ENCODE measurements at regions not wholly inside any gene's neighbourhood (a gene's known extent, or its start where the extent isn't known, plus 50 kb on each side); places are given as distances from the start of the nearest gene placed in this dataset.
"Not testable (repeated sequence)": the region's sequence is repeated elsewhere in the genome, so short reads cannot be mapped to it uniquely, and the experiment has no call there.

- H3K9me3 ChIP-seq (ENCODE audit: control insufficient read depth, insufficient read depth, low read length); H3K36me3 ChIP-seq (ENCODE audit: insufficient read depth, low read length); H3K4me1 ChIP-seq (ENCODE audit: insufficient read depth, low read length): not testable (repeated sequence)
Measured at GRCh38 chr5:53268241-53268640, 158.7 kb upstream of the MOCS2 start.

GRCh38 chr5:53275666-53276065 is 166.1 kb upstream of the MOCS2 start:
- Histone ChIP-seq H3K4me1 (ENCODE audit: insufficient read depth, low read length) (no peaks in the 10 kb centered on the region), H3K9me3 (ENCODE audit: control insufficient read depth, insufficient read depth, low read length) (no peaks in the 10 kb centered on the region), H3K36me3 (ENCODE audit: insufficient read depth, low read length) (no peaks in the 10 kb centered on the region), H3K9ac (ENCODE audit: low read depth, low read length) (no peak overlapping the region)

More at GRCh38 chr5:53268241-53268640, 158.7 kb upstream of the MOCS2 start:
- H3K9ac ChIP-seq (ENCODE audit: low read depth, low read length), result not testable (repeated sequence)

GRCh38 chr5:53276825-53277224 is 167.3 kb upstream of the MOCS2 start:
- Histone ChIP-seq H3K4me1 (ENCODE audit: insufficient read depth, low read length) (no peaks in the 10 kb centered on the region), H3K9me3 (ENCODE audit: control insufficient read depth, insufficient read depth, low read length) (no peaks in the 10 kb centered on the region), H3K36me3 (ENCODE audit: insufficient read depth, low read length) (no peaks in the 10 kb centered on the region), H3K9ac (ENCODE audit: low read depth, low read length) (no peak overlapping the region)

- H3K4me1 ChIP-seq (ENCODE audit: insufficient read depth, low read length), result no peaks in the 10 kb centered on the region
- H3K9ac ChIP-seq (ENCODE audit: low read depth, low read length), result no peak overlapping the region
- H3K36me3 ChIP-seq (ENCODE audit: insufficient read depth, low read length), result no peaks in the 10 kb centered on the region
- H3K9me3 ChIP-seq (ENCODE audit: control insufficient read depth, insufficient read depth, low read length), result no peaks in the 10 kb centered on the region
Measured at GRCh38 chr5:53277491-53277890, 167.9 kb upstream of the MOCS2 start.

- Histone ChIP-seq H3K36me3 (ENCODE audit: insufficient read depth, low read length) (no peaks in the 10 kb centered on the region), H3K4me1 (ENCODE audit: insufficient read depth, low read length) (no peaks in the 10 kb centered on the region), H3K9ac (ENCODE audit: low read depth, low read length) (no peak overlapping the region), H3K9me3 (ENCODE audit: control insufficient read depth, insufficient read depth, low read length) (no peaks in the 10 kb centered on the region)
Measured at GRCh38 chr5:53287573-53287972, 178.0 kb upstream of the MOCS2 start.

GRCh38 chr5:53288511-53288910 is 179.0 kb upstream of the MOCS2 start:
- H3K36me3 ChIP-seq (ENCODE audit: insufficient read depth, low read length), result no peaks in the 10 kb centered on the region
- no peak overlapping the region for H3K9ac ChIP-seq (ENCODE audit: low read depth, low read length)
- H3K9me3 ChIP-seq (ENCODE audit: control insufficient read depth, insufficient read depth, low read length), result no peaks in the 10 kb centered on the region
- H3K4me1 ChIP-seq (ENCODE audit: insufficient read depth, low read length), result no peaks in the 10 kb centered on the region

- H3K9me3 ChIP-seq (ENCODE audit: control insufficient read depth, insufficient read depth, low read length), result no peaks in the 10 kb centered on the region
- no peak overlapping the region for H3K9ac ChIP-seq (ENCODE audit: low read depth, low read length)
- no peaks in the 10 kb centered on the region for H3K4me1 ChIP-seq (ENCODE audit: insufficient read depth, low read length)
- H3K36me3 ChIP-seq (ENCODE audit: insufficient read depth, low read length), result no peaks in the 10 kb centered on the region
Measured at GRCh38 chr5:53291047-53291446, 181.5 kb upstream of the MOCS2 start.

GRCh38 chr5:53291528-53291927 is 182.0 kb upstream of the MOCS2 start:
- Histone ChIP-seq H3K9me3 (ENCODE audit: control insufficient read depth, insufficient read depth, low read length) (no peaks in the 10 kb centered on the region), H3K4me1 (ENCODE audit: insufficient read depth, low read length) (no peaks in the 10 kb centered on the region), H3K36me3 (ENCODE audit: insufficient read depth, low read length) (no peaks in the 10 kb centered on the region), H3K9ac (ENCODE audit: low read depth, low read length) (no peak overlapping the region)

- Histone ChIP-seq H3K9ac (ENCODE audit: low read depth, low read length) (no peak overlapping the region), H3K36me3 (ENCODE audit: insufficient read depth, low read length) (no peaks in the 10 kb centered on the region), H3K9me3 (ENCODE audit: control insufficient read depth, insufficient read depth, low read length) (no peaks in the 10 kb centered on the region), H3K4me1 (ENCODE audit: insufficient read depth, low read length) (no peaks in the 10 kb centered on the region)
Measured at GRCh38 chr5:53298841-53299240, 181.6 kb upstream of the FST start.

- no peaks in the 10 kb centered on the region for H3K36me3 ChIP-seq (ENCODE audit: insufficient read depth, low read length)
- no peak overlapping the region for H3K9ac ChIP-seq (ENCODE audit: low read depth, low read length)
- no peaks in the 10 kb centered on the region for H3K9me3 ChIP-seq (ENCODE audit: control insufficient read depth, insufficient read depth, low read length)
- no peaks in the 10 kb centered on the region for H3K4me1 ChIP-seq (ENCODE audit: insufficient read depth, low read length)
Measured at GRCh38 chr5:53302529-53302928, 177.9 kb upstream of the FST start.

GRCh38 chr5:53303105-53303504 is 177.3 kb upstream of the FST start:
- Histone ChIP-seq H3K36me3 (ENCODE audit: insufficient read depth, low read length) (no peaks in the 10 kb centered on the region), H3K9me3 (ENCODE audit: control insufficient read depth, insufficient read depth, low read length) (no peaks in the 10 kb centered on the region), H3K4me1 (ENCODE audit: insufficient read depth, low read length) (no peaks in the 10 kb centered on the region), H3K9ac (ENCODE audit: low read depth, low read length) (no peak overlapping the region)

- not testable (repeated sequence) for H3K9ac ChIP-seq (ENCODE audit: low read depth, low read length); H3K36me3 ChIP-seq (ENCODE audit: insufficient read depth, low read length); H3K9me3 ChIP-seq (ENCODE audit: control insufficient read depth, insufficient read depth, low read length); H3K4me1 ChIP-seq (ENCODE audit: insufficient read depth, low read length)
Measured at GRCh38 chr5:53305316-53305715, 175.1 kb upstream of the FST start.

GRCh38 chr5:53309653-53310052 is 170.8 kb upstream of the FST start:
- no peaks in the 10 kb centered on the region for H3K9me3 ChIP-seq (ENCODE audit: control insufficient read depth, insufficient read depth, low read length)
- no peaks in the 10 kb centered on the region for H3K4me1 ChIP-seq (ENCODE audit: insufficient read depth, low read length)
- no peak overlapping the region for H3K9ac ChIP-seq (ENCODE audit: low read depth, low read length)
- no peaks in the 10 kb centered on the region for H3K36me3 ChIP-seq (ENCODE audit: insufficient read depth, low read length)

GRCh38 chr5:53311681-53312080 is 168.7 kb upstream of the FST start:
- no peaks in the 10 kb centered on the region for H3K36me3 ChIP-seq (ENCODE audit: insufficient read depth, low read length)
- peaks cover 4% of the 10 kb centered on the region for H3K9me3 ChIP-seq (ENCODE audit: control insufficient read depth, insufficient read depth, low read length)
- no peak overlapping the region for H3K9ac ChIP-seq (ENCODE audit: low read depth, low read length)
- H3K4me1 ChIP-seq (ENCODE audit: insufficient read depth, low read length), result no peaks in the 10 kb centered on the region

- no peaks in the 10 kb centered on the region for H3K36me3 ChIP-seq (ENCODE audit: insufficient read depth, low read length)
- peaks cover 4% of the 10 kb centered on the region for H3K9me3 ChIP-seq (ENCODE audit: control insufficient read depth, insufficient read depth, low read length)
- no peak overlapping the region for H3K9ac ChIP-seq (ENCODE audit: low read depth, low read length)
- no peaks in the 10 kb centered on the region for H3K4me1 ChIP-seq (ENCODE audit: insufficient read depth, low read length)
Measured at GRCh38 chr5:53313145-53313544, 167.3 kb upstream of the FST start.

- no peaks in the 10 kb centered on the region for H3K4me1 ChIP-seq (ENCODE audit: insufficient read depth, low read length)
- no peak overlapping the region for H3K9ac ChIP-seq (ENCODE audit: low read depth, low read length)
- H3K9me3 ChIP-seq (ENCODE audit: control insufficient read depth, insufficient read depth, low read length), result peaks cover 4% of the 10 kb centered on the region
- no peaks in the 10 kb centered on the region for H3K36me3 ChIP-seq (ENCODE audit: insufficient read depth, low read length)
Measured at GRCh38 chr5:53318303-53318702, 162.1 kb upstream of the FST start.

Data from ES-I3 (cell line).